ENCODE measurements at regions not wholly inside any gene's neighbourhood (a gene's known extent, or its start where the extent isn't known, plus 50 kb on each side); places are given as distances from the start of the nearest gene placed in this dataset.
"Not testable (repeated sequence)": the region's sequence is repeated elsewhere in the genome, so short reads cannot be mapped to it uniquely, and the experiment has no call there.

DNA sequence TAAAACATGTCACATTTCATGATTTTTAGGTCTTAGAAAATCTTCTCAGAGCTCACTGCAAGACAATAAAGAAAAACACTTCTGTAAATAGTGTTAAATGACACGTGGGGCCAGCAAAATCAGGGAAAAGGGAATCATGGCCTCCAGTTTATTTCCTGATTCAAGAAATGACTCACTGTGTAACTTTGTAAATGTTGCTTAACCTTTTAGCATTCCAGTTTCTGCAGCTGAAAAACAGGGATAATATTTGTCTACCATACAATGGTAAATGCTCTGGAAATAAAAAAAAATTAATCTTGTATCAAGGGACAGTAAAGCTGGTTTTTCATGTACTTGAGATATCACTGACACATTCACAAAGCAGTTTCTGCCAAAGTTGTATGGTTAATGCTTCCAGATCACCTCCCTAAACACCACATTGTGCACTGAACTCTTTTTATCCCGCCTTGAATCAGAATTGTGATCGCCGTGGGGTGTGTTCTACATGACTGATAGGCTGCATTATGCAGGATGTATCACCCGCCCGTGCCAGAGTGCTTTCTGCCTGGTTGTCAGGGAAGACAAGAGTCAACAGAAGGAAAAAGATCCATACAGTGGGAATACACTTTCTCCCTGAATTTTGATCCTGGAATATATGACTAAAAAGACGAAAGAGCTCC lies 238.8 kb downstream of the IKZF2 start:
- no peak for DNase-seq

DNA sequence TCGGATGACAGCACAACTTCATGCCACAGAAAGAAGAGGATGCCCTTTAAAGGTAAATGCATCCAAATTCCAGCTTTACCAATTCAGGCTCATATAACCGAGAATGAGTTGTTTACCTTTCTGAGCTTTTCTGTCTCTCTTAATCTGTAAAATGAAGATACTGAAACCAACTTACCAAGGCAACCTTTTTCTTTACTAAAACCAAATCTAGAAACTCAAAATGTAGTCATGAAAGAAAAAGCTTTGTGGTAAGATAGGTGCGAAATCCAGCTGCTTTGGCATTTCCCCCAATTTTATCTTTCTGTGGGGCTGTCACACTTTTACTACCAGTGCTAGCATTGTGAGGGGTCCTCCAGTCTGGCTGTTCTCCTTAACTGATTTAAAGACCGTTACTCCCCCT lies 240.4 kb downstream of the IKZF2 start:
- no peak for DNase-seq

DNA sequence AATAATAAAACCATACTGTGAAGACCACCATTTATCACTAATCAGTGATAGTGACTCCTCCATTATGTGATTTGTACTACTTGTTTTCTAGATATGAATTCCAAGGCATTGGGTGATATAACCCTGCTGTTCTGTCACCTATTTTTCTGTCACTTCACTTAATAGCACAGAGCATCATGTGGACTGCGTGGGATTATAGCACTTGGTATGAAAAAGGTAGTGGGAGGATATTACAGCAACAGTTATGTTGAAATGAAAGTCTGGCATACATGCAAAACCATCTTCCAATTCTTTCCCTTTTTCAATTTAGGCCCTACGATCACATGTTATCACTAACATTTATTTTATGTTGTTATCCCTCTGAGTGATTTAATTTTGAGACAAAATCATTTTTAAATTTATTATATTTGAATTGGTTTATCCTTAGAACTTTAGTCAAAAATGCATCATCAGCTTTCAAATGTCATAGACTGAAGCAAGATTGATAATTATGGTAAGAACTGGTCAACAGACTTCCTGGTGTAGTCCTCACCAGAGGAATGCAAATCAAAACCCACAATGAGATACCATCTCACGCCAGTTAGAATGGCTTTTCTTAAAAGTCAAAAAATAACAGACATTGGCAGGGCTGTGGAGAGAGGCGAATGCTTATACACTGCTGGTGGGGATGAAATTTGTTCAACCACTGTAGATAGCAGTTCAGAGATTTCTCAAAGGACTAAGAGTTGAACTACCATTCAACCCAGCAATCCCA lies 242.6 kb downstream of the IKZF2 start:
- DNase-seq = no peak

DNA sequence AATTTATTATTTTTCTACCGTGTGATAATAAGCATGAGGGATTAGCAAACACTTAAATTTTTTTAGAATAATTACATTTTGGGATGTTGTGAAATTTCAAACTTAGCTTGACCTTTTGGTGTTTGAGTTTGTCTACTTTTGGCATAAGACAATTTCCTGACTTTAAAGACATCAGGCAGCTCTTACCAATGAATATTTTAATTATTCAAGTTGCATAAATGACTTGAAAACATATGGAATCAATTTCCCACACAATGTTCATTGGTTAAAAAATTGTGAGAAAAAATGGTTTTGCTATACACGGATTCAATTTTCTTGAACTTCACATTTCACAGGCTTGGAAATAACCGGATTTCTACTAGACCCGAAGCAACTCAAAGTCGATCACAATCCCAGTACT lies 243.4 kb downstream of the IKZF2 start:
- DNase-seq = no peak

DNA sequence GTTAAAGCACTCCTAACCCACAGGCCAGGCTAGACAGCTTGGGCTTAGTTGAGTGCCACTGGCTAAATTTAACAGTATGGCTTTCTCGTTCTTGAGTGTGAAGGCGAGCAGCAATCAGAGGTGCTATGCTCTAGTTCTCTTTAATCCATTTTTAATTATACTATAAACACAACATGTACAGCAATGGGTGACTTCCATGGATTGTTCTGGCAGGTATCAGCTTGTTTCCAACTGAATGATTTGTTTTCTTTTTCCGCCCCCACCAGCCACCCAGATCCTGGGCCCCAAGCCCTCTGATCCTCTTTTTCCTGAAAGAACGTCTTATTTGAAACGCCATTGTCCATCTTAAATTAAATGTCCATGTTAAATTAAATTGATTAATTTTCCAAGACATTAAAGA lies 244.8 kb downstream of the IKZF2 start:
- no peak for DNase-seq

DNA sequence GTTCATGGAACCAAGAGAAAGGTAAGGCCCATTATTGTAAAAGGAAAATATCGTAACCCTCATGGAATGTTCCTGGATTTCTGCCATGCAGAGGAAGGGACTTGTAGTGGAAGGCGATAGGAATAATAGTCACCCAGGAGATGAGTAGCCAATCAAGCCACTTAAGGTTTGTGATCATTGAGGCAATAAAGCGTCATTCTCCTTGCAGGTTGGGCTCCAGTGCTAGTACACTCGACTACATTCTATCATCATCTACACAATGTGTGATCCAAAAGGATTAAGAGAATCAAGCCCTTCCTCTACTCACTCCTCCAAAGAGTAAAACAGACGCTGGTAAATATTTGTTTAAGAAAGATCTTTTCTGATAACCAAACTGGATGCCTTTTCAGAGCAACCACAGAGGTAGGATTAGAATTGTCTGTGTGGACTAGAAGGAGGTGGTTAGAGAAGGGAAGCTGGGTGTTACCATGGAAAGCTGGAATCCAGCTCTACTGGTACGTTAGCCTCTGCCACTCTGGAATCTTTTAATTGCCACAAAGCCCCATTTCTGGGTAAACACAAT lies 245.7 kb downstream of the IKZF2 start:
- DNase-seq = no peak

DNA sequence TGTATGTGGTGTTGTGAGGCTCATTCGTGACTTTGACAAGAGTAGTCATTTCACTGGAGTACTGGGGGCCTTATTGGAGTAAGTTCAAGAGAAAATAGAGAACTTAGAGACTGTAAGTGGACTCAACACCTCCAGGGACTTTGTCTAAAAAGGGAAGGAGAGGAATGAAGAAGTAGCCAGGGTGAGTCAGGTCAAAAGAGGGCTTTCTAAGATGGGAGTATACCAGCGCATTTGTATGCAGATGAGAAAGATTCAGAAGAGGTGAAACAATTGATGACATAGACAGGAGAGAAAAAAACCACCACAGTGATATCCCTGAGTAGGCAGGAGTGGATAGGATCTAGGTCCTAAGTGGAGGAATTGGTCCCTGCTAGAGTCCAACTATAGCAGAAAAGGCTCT lies 246.8 kb downstream of the IKZF2 start:
- DNase-seq = no peak

DNA sequence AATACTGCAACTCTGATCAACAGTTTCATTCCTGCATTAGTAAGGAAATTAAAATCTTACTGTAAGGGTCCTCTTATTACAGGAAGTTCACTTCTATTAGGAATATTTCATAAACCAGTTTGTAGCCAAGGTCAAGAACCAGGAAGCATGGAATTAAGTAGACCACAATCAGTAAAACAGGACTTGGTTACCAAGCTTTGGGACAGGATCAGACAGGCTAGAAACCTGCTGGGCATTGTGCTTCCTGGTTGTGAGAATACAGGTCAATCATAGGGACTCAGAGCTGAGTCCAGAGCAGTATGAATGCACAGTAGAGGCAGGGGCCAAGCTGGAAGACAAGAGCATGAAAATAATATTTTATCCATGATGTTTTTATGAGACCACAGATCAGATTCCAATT lies 248.0 kb downstream of the IKZF2 start:
- no peak for DNase-seq

DNA sequence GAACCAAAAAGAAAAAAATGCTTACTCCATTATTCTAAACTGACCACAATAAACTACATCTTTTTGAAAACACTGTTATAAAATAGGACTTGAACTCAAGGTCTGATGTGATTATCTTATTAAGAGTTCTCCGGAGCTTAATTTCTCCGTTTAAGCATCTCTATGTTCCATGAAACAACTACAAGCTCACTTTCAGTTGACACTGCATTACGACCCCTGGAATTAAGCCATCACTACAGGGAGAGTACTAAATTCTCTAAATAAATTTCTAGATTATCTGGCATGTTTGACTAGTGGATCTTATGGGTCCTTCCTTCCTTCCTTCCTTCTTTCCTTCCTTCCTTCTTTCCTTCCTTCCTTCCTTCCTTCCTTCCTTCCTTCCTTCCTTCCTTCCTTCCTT lies 249.0 kb downstream of the IKZF2 start:
- DNase-seq = no peak

DNA sequence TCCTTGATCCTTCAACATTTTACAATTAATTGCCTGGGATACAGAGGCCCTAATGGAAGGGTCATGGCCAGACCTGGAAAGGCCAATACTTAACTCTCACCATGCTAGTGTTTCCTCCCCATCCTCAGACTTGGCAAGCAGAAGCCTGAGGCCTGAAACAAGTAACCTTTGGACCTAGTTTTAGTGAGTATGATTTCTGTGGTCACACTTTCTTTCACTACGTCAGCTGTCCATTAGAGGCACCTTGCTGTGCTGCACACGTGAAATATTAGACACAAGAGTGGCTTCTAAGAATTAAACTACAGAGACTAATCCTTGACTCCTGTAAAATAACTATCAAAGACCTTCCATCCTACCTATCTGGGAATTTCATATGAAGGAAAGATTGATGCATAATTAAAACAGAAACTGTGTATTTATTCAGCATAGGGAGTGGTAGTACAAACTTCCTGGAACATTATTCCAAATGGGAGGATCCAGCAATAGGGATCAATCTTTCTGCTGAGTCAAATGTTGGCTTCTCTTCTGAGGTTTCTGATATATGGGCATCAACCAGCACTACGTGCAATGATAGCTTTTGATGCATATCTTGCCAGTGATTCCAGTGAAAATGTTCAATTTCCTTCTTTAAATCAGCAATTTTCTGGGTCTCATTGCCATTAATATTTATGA lies 249.7 kb downstream of the IKZF2 start:
- no peak for DNase-seq

DNA sequence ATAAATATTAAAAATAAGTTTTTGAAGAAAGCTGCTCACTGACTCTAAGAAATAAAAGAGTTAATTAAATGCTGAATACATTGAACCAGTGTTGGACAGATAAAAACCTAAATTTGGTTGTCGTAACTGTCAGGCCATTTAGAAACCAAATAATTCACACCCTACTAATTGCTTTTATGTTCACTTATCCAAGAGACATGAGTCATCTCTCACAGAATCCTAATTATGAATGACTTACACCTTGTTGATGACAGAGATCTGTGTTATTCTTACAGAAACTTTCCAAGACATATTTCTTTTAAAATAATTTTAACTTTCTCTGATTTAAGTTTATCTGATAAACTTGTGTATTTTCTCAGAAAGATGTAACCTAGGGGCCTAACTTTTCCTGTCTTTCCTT lies 250.7 kb downstream of the IKZF2 start:
- no peak for DNase-seq

DNA sequence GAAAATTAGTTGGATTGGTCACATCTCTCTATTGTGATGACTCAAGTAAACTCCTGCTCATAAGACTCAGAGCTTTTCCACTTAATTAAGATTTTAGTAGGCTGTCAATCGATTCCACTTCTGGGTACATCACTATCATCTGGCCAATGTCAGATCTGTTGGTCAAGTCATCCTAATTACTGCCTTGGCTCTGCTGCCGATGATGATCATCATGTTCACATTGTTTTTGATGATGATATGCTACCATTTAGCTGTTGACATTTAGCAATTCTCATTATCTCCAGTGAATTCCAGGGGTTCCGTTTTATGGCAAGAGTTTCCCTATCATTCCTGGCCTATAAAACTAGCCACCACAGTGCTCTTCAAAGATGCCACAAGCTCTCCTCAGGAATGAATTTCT lies 253.4 kb downstream of the IKZF2 start:
- DNase-seq = no peak

DNA sequence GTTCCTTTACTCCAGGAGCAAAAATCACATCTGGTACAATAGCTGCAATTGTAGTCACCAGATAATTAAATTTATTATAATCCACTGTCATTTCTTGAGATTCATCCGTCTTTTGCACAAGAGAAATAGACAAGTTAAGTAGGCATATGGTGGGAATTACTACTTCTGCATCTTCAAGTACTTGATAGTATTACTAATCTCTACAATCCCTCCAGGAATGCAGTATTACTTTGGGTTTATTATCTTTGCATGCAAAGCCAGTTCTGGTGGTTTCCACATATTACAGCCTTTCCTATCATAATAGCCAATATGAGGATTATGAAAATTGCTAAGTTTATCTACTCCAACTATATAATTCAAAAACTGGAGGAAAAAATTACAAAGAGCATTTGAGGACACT lies 254.1 kb downstream of the IKZF2 start:
- no peak for DNase-seq

DNA sequence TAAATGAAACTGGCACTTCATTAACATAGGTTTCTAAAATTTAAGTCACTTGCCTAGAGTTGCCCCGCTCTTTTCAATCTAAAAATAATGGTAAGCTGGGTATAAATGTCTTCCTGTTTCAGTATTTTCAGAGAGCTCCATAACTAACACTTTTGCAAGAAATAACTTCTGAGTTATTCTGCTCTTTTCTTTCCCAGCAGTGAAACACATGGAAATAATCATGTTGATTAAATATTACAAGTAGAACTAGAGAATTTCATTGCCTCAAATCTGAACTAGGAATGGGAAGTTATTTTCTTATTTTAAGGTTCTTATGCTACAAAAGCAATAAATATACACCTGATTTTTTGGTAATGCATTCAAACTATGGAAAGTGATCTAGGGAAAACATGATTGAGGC lies 257.4 kb downstream of the IKZF2 start:
- DNase-seq = no peak

DNA sequence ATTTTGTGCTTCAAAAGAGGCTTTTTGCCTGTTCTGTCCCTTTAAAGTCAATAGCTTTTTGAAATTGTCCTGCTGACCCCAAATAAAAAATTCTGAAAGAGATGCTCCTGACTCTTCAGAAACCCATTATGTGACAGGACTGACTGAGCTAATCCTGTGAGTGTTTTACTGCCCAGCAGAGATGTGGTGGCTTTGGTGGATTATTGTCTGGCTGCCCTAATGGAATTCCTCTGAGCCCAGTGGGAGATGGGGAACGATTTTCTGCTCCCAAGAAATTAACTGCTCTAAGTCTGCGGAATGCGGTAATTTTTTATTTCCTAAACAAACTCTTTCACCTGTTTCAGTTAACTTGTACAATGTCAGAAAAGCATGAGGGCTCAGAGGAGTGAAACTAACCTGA lies 258.2 kb downstream of the IKZF2 start:
- DNase-seq = no peak

DNA sequence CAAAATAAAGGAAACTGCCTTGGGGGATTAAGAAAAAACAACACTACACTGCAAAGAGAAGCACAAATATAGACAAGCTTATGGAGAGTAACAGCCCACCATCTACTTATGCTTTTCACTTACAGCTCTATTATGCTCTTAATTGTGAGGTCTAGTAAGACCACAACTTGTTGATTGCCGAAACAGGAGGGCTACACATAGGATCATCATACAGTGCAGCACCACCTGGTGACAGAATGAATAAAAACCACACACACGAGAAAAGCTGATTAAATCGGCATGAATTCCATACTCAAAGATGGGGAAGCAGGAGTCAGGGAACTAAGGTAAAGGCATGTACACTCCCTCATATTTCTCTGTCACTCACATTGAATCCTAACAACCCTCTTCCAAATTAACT lies 259.2 kb downstream of the IKZF2 start:
- peak; percentile 8 to 11 for DNase-seq

DNA sequence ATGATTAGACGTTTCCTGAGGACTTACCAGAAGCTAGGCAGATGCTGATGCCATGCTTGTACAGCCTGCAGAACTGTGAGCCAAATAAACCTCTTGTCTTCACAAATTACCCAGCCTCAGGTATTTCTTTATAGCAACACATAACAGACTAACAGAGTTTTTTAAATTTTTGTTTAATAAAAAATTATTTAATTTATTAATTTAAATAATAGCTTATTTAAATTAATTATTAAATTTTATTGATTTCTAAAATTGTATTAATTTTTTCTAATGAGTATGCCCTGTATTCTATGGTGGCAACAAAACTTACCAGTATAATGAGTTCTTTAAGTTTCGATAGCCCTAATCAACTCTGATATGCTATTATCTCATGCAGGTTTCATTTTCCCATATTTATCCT lies 259.8 kb downstream of the IKZF2 start:
- no peak for DNase-seq

DNA sequence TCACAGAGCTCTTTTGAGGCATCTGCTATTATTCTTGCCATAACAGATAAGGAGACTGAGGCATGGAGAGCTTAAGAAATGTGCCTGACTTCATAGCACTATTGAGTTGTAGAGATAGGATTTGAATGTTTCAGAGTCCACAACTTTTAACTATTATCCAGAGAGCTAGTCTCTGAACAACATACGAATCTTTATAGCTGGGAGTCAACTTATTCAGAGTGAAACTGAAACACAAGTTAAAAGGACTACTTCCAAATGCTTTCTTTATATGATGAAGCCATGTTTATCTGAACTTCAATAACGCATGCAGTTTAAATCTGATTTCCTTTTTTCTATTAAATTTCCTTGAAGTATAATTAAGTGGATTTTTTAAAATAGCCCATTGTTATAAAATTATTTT lies 268.8 kb downstream of the IKZF2 start:
- no peak for DNase-seq

DNA sequence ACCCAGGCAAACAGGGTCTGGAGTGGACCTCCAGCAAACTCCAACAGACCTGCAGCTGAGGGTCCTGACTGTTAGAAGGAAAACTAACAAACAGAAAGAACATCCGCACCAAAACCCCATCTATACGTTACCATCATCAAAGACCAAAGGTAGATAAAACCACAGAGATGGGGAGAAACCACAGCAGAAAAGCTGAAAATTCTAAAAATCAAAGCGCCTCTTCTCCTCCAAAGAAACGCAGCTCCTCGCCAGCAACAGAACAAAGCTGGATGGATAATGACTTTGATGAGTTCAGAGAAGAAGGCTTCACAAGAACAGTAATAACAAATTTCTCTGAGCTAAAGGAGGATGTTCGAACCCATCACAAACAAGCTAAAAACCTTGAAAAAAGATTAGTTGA lies 274.9 kb downstream of the IKZF2 start:
- DNase-seq = not testable (repeated sequence)

DNA sequence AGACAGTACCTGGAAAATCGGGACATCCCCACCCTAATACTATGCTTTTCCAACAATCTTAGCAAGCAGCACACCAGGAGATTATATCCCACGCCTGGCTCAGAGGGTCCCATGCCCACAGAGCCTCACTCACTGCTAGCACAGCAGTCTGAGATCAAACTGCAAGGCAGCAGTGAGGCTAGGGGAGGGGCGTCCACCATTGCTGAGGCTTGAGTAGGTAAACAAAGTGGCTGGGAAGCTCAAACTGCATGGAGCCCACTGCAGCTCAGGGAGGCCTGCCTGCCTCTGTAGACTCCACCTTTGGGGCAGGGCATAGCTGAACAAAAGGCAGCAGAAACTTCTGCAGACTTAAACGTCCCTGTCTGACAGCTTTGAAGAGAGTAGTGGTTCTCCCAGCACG lies 275.5 kb downstream of the IKZF2 start:
- DNase-seq = not testable (repeated sequence)

DNA sequence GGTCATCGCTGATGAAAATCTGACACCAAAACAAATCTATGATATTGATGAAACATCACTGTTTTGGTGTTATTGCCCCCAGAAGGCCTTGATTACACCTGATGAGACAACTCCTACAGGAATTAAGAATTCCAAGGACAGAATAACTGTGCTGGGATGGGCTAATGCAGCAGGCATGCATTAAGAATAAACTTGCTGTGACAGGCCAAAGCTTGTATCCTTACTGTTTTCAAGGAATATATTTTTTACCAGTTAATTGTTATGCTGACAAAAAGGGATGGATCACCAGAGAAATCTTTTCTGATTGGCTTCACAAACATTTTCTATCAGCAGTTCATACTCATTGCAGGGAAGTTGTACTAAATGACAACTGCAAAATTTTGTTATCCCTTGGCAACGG lies 278.2 kb downstream of the IKZF2 start:
- no peak for DNase-seq

DNA sequence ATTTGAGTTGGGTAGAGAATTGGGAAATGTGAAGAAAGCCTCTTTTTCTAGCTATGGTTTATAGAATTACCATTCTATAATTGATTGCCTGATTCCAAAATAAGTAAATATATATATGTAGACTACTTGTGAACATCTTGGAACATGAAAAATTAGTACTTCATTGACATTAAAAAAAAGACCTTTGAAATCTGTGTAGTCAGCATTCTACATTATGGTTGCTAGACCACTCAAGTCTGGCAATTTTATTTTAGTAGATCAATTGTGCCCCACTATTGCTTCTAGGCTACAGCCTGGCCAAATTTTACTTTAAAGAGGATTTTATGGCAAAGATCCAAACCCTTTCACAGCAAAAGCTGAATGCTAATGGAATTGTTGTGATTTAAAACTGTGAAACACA lies 279.8 kb downstream of the IKZF2 start:
- no peak for DNase-seq

DNA sequence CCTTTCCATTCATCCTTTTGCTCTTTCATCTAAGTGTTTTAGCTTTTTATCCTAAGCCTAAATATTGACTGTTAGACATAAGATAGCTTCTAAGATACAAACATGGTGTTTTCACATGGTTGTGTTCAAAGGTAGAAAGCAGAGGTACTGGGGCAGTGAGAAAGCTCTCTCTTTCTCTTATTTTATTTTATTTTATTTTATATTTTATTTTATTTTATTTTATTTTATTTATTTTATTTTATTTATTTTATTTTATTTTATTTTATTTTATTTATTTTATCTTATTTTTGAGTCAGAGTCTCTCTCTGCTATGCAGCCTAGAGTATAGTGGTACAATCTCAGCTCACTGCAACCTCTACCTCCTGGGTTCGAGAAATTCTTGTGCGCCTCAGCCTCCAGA lies 287.2 kb downstream of the IKZF2 start:
- no peak for DNase-seq

DNA sequence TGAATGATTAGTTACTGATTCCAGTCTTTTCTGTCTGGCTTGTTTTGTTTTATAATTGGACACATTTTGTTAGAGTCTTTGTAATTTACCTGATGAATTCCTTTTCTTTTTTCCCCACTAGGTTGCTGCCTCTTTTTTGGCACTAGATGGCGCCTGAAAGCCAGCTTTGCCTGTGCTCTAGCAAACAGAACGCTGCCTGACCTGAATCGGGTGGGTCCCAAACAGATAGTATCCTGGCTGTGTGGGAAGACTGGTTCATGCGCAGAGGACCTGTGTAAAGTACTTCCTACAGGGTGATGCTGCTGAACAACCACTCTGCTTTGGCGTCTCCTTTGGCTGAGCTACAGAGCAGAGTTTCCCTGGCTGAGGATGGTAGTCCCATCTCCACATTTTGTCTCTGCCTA lies 288.2 kb downstream of the IKZF2 start:
- peak; percentile 32 to 51 for DNase-seq
